SU-DHL-6 (cell line): ENCODE measurements at regions not wholly inside any gene's neighbourhood (a gene's known extent, or its start where the extent isn't known, plus 50 kb on each side); places are given as distances from the start of the nearest gene placed in this dataset.

Experiments
- H2AFZ ChIP-seq: fragments of 200-600 bp; sonication (generic); 2 replicates; pipeline ENCODE4 v1.6.1; 2014; ENCODE audit warnings: low read depth, mild to moderate bottlenecking, moderate library complexity, mixed read lengths, antibody characterized with exemption, low read length; ENCODE audit not compliant: severe bottlenecking
- H3F3A ChIP-seq: fragments of 200-600 bp; shearing (Covaris generic); 2 replicates; pipeline ENCODE4 v1.6.0; 2016; ENCODE audit warnings: antibody characterized with exemption, mild to moderate bottlenecking; ENCODE audit not compliant: insufficient read depth
- H3K27ac ChIP-seq: fragments of 200-600 bp; sonication (generic); 2 replicates; pipeline ENCODE4 v1.5.1; 2016; ENCODE audit warnings: low read depth, mild to moderate bottlenecking, low read length, moderate library complexity, mixed read lengths
- H3K27me3 ChIP-seq: fragments of 200-600 bp; sonication (generic), shearing (Covaris generic); 2 replicates; pipeline ENCODE4 v1.6.0; 2014; ENCODE audit warnings: mild to moderate bottlenecking, low read length
- H3K36me3 ChIP-seq: fragments of 200-600 bp; sonication (generic); 2 replicates; pipeline ENCODE4 v1.6.1; 2014; ENCODE audit warnings: mild to moderate bottlenecking, low read length, mixed read lengths
- H3K4me2 ChIP-seq: fragments of 300-600, 200-600 bp; shearing (Covaris generic), sonication (generic); 2 replicates; pipeline ENCODE4 v1.6.0; 2014; ENCODE audit warnings: low read length, low read depth, mild to moderate bottlenecking; ENCODE audit not compliant: poor library complexity, severe bottlenecking
- H3K4me3 ChIP-seq: fragments of 200-600 bp; sonication (generic); 2 replicates; pipeline ENCODE4 v1.5.1; 2014; ENCODE audit warnings: antibody characterized with exemption, low read length, mild to moderate bottlenecking, mixed read lengths; ENCODE audit not compliant: insufficient read depth, poor library complexity, severe bottlenecking
- H3K79me2 ChIP-seq: fragments of 200-600 bp; sonication (generic); 2 replicates; pipeline ENCODE4 v1.6.1; 2014; ENCODE audit warnings: mild to moderate bottlenecking, low read length, moderate library complexity; ENCODE audit not compliant: insufficient read depth
- H3K9ac ChIP-seq: fragments of 200-600 bp; sonication (generic); 2 replicates; pipeline ENCODE4 v1.7.0; 2014; ENCODE audit warnings: mild to moderate bottlenecking, low read length
- H3K9me2 ChIP-seq: fragments of 200-600 bp; sonication (generic); replicated peaks from 2 replicates; pipeline ENCODE4 v1.6.1; 2014; ENCODE audit warnings: low read length; ENCODE audit not compliant: insufficient read depth
- H3K9me3 ChIP-seq: fragments of 200-600 bp; sonication (generic); 2 replicates; pipeline ENCODE4 v1.6.1; 2014; ENCODE audit warnings: low read length, mixed read lengths; ENCODE audit not compliant: insufficient read depth
- H4K20me1 ChIP-seq: fragments of 200-600 bp; sonication (generic); 2 replicates; pipeline ENCODE4 v1.6.1; 2014; ENCODE audit warnings: low read depth, mild to moderate bottlenecking, antibody characterized with exemption, low read length, moderate library complexity, mixed read lengths
- EZH2phosphoT487 ChIP-seq: fragments of 200-600 bp; sonication (generic), shearing (Covaris generic); conservative IDR thresholded peaks from 2 replicates; pipeline ENCODE4 v1.6.1; 2018; ENCODE audit warnings: mild to moderate bottlenecking, antibody characterized with exemption, low read length, moderate library complexity, mixed read lengths
- TF ChIP-seq, protein P1 (sequence below): fragments of 200-600 bp; sonication (generic); IDR thresholded peaks from one replicate; pipeline ENCODE4 v1.5.1; 2017; ENCODE audit warnings: antibody characterized with exemption, mild to moderate bottlenecking, low read length, moderate library complexity; ENCODE audit not compliant: insufficient read depth, poor library complexity, severe bottlenecking

GRCh38 chr18:70627182-70627802 lies 338.4 kb downstream of the SOCS6 start:
- TF ChIP-seq EZH2phosphoT487, result no peak
- TF ChIP-seq, protein P1, sequence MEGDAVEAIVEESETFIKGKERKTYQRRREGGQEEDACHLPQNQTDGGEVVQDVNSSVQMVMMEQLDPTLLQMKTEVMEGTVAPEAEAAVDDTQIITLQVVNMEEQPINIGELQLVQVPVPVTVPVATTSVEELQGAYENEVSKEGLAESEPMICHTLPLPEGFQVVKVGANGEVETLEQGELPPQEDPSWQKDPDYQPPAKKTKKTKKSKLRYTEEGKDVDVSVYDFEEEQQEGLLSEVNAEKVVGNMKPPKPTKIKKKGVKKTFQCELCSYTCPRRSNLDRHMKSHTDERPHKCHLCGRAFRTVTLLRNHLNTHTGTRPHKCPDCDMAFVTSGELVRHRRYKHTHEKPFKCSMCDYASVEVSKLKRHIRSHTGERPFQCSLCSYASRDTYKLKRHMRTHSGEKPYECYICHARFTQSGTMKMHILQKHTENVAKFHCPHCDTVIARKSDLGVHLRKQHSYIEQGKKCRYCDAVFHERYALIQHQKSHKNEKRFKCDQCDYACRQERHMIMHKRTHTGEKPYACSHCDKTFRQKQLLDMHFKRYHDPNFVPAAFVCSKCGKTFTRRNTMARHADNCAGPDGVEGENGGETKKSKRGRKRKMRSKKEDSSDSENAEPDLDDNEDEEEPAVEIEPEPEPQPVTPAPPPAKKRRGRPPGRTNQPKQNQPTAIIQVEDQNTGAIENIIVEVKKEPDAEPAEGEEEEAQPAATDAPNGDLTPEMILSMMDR, result no peak
- Histone ChIP-seq H3K27ac (no peak overlapping the region), H3K4me3 (no peak overlapping the region)

DNA sequence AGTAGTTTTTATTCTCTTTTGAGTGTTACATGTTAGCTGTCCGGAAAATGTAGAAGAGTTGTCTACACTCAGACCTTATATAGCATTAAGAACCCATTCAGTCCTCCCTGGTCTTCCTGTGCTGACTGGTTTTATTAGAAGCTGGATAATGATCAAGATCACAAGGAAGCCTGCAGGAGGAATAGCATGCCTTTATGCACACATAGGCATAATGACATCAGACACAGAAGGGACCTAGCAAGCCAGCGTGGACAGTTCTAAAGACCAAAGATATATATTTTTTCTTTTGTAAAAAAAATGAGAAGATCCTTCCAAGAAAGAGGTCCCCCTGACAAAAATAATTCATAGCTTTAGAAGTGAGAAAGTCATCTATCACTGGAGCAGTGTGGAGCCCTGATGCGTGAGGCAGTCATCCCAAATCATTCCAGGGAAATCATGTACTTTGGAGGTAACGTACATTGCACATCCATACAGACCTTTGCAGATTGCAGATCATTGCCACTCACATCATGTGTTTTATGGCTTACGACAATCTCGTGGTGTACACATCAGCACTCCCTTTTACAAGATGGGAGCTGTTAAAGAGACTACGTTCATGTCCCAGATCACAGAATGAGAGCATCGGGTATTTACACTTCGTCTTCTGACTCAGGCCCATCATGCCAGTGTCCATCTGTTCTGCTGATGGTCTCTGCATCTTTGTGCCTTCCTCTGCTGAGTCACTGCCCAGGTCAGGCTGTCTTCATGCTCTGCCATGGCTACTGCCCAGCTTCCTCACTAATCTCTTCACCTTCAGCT lies 334.0 kb downstream of the SOCS6 start:
- Histone ChIP-seq H3K79me2 (no peaks in the 10 kb centered on the region), H2AFZ (no peak overlapping the region), H3K9ac (no peak overlapping the region), H3K36me3 (no peaks in the 10 kb centered on the region), H3K27ac (no peak overlapping the region), H3K27me3 (no peaks in the 10 kb centered on the region), H3K4me2 (no peak overlapping the region), H3K9me3 (no peaks in the 10 kb centered on the region), H3K4me3 (no peak overlapping the region), H3K9me2 (no peaks in the 10 kb centered on the region), H4K20me1 (no peaks in the 10 kb centered on the region), H3F3A (no peaks in the 10 kb centered on the region)
- no peak for TF ChIP-seq EZH2phosphoT487
- TF ChIP-seq, protein P1, result no peak

More at GRCh38 chr18:70627182-70627802, 338.4 kb downstream of the SOCS6 start:
- no peaks in the 10 kb centered on the region for H3K79me2 ChIP-seq
- no peaks in the 10 kb centered on the region for H4K20me1 ChIP-seq
- H3F3A ChIP-seq, result no peaks in the 10 kb centered on the region
- no peak overlapping the region for H2AFZ ChIP-seq
- no peak overlapping the region for H3K9ac ChIP-seq
- no peaks in the 10 kb centered on the region for H3K9me2 ChIP-seq
- no peaks in the 10 kb centered on the region for H3K27me3 ChIP-seq
- H3K9me3 ChIP-seq, result no peaks in the 10 kb centered on the region
- H3K36me3 ChIP-seq, result no peaks in the 10 kb centered on the region
- H3K4me2 ChIP-seq, result no peak overlapping the region

DNA sequence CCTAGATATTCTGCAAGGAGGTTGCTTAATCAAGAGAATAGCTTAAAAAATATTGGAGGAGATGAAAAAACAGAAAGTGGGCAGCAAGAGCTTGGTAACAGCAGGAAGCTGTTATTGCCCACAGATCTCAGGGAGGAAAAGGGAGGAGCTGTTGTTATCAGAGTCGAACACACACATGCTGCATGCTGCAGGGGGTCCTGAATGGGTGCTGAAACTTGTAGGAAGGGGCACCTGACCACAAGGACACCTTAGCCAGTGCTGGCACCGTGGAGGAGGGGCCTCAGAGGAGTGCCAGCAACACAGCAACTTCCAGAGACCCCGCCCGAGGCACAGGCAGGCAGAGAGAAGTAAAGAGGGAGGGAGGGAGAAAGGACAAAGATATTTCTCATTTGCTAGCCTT lies 332.9 kb downstream of the SOCS6 start:
- Histone ChIP-seq H3K79me2 (no peaks in the 10 kb centered on the region), H3K36me3 (no peaks in the 10 kb centered on the region), H3K9ac (no peak overlapping the region), H4K20me1 (no peaks in the 10 kb centered on the region), H2AFZ (no peak overlapping the region), H3K9me2 (no peaks in the 10 kb centered on the region), H3K4me3 (no peak overlapping the region), H3K27me3 (no peaks in the 10 kb centered on the region), H3F3A (no peaks in the 10 kb centered on the region), H3K4me2 (no peak overlapping the region), H3K27ac (no peak overlapping the region), H3K9me3 (no peaks in the 10 kb centered on the region)
- TF ChIP-seq EZH2phosphoT487, result no peak
- TF ChIP-seq, protein P1, result no peak
